ENCODE measurements at regions not wholly inside any gene's neighbourhood (a gene's known extent, or its start where the extent isn't known, plus 50 kb on each side); places are given as distances from the start of the nearest gene placed in this dataset.

GRCh38 chr14:104510216-104510615 is 69.3 kb upstream of the C14orf180 start:
- TF ChIP-seq CTCF (IDR thresholded peaks at IDR 0.05) (no peak), ZFX (IDR thresholded peaks at IDR 0.05; ENCODE audit: borderline replicate concordance) (no peak)
- H3K27ac ChIP-seq: no peak overlapping the region

- H3K27ac ChIP-seq: no peak overlapping the region
- TF ChIP-seq ZFX (IDR thresholded peaks at IDR 0.05; ENCODE audit: borderline replicate concordance) (no peak), CTCF (IDR thresholded peaks at IDR 0.05) (no peak)
Measured at GRCh38 chr14:104510794-104511611, 68.6 kb upstream of the C14orf180 start.

DNA sequence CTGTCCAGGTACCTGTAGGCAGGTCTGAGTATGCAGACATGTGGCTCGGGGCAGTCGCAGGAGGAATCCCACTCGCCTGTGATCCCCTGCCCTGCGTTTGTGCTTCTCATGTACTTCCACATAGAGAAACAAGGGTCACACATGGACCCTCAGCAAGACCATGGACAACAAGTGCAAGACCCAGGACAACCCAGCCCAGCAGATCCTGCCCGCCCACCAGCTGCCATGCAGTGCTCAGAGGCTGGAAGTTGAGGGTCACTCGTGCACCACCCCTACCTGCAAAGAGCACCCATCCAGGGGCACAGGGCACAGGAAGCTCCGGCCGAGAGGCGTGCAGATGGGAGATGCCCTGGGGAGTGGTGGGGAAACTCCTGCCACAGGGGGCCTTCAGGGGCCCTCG is 67.5 kb upstream of the C14orf180 start:
- H3K27ac ChIP-seq: no peak overlapping the region
- TF ChIP-seq ZFX (IDR thresholded peaks at IDR 0.05; ENCODE audit: borderline replicate concordance) (no peak), CTCF (IDR thresholded peaks at IDR 0.05) (no peak)

DNA sequence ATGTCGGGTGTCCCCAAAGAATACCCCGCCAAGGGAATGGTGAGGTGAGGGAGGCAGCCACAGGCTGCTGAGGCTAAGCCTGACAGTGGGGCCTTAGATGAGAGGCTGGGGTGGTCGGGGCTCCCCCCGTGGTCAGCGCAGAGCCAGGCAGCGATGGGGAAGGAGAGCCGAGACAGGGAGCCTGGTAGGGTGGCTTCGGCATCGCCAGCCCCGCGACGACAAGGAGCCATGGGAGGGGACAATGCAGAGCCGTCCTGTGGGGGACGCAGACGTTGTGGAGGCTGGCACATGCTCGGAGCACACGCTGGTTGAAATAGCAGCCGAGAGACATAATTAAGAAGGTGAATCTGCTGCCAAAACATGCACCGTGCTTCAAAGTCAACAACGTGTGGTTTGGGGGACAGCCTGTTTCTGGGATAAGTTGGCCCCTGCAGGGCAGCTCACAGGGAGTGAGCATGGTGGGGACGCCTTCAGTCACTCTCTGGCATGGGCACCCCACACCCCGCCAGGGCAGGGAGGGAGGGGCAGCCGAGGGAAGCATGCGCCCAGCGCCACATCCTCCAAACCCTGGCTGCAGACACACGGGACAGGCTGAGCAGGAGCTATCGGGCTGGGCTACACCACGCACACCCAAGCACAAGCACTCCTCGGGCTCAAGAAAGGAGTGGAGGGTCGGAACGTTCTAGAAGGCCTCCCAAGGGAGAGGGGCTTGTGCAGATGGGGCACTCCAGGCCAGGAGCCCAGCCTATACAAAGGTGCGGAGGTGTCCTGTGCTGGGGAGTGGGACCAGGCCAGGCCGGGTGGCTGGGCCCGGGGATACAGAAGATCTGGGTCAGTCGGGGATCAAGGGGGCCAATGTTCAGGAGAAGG is 66.6 kb upstream of the C14orf180 start:
- no peak for TF ChIP-seq CTCF (IDR thresholded peaks at IDR 0.05)
- TF ChIP-seq ZFX (IDR thresholded peaks at IDR 0.05; ENCODE audit: borderline replicate concordance): no peak
- H3K27ac ChIP-seq: no peak overlapping the region

GRCh38 chr14:104513641-104514046 is 65.9 kb upstream of the C14orf180 start:
- H3K27ac ChIP-seq: no peak overlapping the region
- TF ChIP-seq ZFX (IDR thresholded peaks at IDR 0.05; ENCODE audit: borderline replicate concordance): no peak
- no peak for TF ChIP-seq CTCF (IDR thresholded peaks at IDR 0.05)

DNA sequence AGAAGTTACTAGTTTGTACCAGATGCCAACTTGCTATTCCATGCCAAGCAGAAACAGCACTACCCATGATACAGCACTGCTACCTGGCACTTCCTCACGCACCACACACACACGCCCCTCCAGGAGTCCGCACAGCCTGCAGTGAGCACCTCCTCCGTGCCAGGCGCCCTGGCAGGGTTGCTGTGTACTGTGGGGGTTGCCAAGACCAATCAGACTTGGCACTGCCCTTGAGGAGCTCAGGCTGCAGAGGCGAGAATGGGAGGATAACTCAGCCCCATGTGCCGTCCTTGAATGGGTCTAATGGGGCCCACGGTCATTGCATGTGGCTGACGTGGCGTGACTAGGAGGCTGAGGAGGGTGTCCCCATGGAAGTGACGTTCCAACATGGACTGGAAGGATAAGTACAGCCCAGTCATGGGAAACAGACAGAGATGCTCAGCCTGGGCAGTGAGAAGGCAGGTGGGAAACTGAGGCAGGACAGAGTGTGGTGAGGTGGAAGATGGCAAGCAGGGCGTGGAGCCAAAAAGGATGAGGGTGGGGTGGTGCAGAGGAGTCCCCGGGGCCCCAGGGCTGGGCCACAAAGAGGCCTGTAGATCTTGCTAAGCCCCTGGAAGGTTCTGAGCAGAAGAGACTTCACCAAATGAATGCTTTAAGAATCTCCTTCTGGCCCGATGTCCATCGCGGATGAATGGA is 65.3 kb upstream of the C14orf180 start:
- no peak overlapping the region for H3K27ac ChIP-seq
- TF ChIP-seq CTCF (IDR thresholded peaks at IDR 0.05) (no peak), ZFX (IDR thresholded peaks at IDR 0.05; ENCODE audit: borderline replicate concordance) (no peak)

Data from 22Rv1 (cell line).